Mammary epithelial cell (primary cell): ENCODE measurements at regions not wholly inside any gene's neighbourhood (a gene's known extent, or its start where the extent isn't known, plus 50 kb on each side); places are given as distances from the start of the nearest gene placed in this dataset.

ENCODE experiments used
- CTCF ChIP-seq, 2 donors: IDR thresholded peaks in 1 of 2; conservative IDR thresholded peaks in 1 of 2; 2 replicates each; pipeline ENCODE4 v1.5.1; 2011 to 2012; ENCODE audit warnings: inconsistent platforms in 2 of 2, low read length in 2 of 2, mild to moderate bottlenecking in 2 of 2, control low read depth in 1 of 2, low read depth in 1 of 2; ENCODE audit not compliant: insufficient read depth in 1 of 2; ENCODE audit errors: extremely low read depth in 1 of 2
- EZH2 ChIP-seq: IDR thresholded peaks from 2 replicates; pipeline ENCODE4 v1.6.1; 2012; ENCODE audit warnings: low read length, inconsistent platforms, borderline replicate concordance

DNA sequence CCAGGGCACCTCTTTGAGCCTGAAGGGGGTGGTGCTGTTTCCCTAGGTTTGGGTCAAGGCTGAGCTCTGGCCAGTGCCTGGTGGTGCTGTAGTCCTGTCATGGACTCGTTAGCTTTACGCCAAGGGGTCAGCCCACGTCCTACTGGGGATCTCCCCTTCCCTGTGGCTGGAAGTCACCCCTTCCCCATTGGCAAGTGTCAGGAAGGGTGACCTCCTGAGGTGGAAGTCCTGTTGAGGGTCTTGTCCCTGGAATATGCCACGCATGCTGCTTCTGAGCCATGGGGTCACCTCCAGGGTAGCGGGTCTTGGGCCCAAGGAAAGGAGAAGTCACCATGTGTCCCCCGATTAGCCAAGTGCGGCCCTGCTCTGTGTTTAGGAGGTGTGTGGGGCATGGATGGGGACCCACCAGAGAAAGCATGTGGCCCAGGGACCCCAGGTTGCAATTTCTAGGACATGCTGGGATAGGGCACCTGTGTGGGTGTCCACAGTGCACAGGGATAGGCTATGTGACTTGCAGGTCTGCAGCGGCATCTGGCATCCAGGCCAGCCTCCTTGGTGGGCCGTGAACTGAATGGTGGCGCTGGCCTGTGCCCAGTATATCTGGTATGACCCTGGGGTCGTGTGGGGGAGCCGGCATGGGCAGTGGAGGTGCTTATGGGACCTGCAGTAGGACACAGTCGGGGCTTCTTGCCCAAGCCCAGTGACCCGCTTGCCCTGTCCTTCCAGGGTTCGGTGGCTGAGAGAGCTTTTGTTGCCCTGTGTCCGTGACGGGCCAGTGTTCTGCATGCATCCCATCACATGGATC is 226.7 kb downstream of the SNRPN start:
- TF ChIP-seq CTCF (conservative IDR thresholded peaks at IDR 0.05 in 1 of 2, IDR thresholded peaks at IDR 0.05 in 1 of 2; ENCODE audit: extremely low read depth in 1 of 2, insufficient read depth in 1 of 2, low read depth in 1 of 2, low read length in 2 of 2) (no peak), EZH2 (no peak)
